IMR-90 (cell line): ENCODE measurements at regions not wholly inside any gene's neighbourhood (a gene's known extent, or its start where the extent isn't known, plus 50 kb on each side); places are given as distances from the start of the nearest gene placed in this dataset.

ENCODE experiments used
- BHLHE40 ChIP-seq: fragments of 150-350 bp; IDR thresholded peaks from 2 replicates; pipeline ENCODE4 v1.6.1; 2016; ENCODE audit warnings: mild to moderate bottlenecking, low read depth, low read length
- CEBPB ChIP-seq: IDR thresholded peaks from 2 replicates; pipeline ENCODE4 v1.6.1; 2012; ENCODE audit warnings: low read depth, low read length, improper control_type of control experiment
- CHD1 ChIP-seq: IDR thresholded peaks from 2 replicates; pipeline ENCODE4 v1.6.1; 2012; ENCODE audit warnings: low read depth, low read length, improper control_type of control experiment
- ELK1 ChIP-seq: fragments of 150-350 bp; IDR thresholded peaks from 2 replicates; pipeline ENCODE4 v1.6.1; 2016; ENCODE audit warnings: low read depth, mild to moderate bottlenecking, low read length, moderate library complexity, borderline replicate concordance
- MAFK ChIP-seq: IDR thresholded peaks from 2 replicates; pipeline ENCODE4 v1.6.1; 2012; ENCODE audit warnings: low read depth, low read length, improper control_type of control experiment
- MAZ ChIP-seq: IDR thresholded peaks from 2 replicates; pipeline ENCODE4 v1.6.1; 2012; ENCODE audit warnings: low read depth, mild to moderate bottlenecking, low read length, improper control_type of control experiment, moderate library complexity, borderline replicate concordance
- NFE2L2 ChIP-seq: fragments of 150-350 bp; IDR thresholded peaks from 2 replicates; pipeline ENCODE4 v1.6.1; 2016; ENCODE audit warnings: low read depth, mild to moderate bottlenecking, low read length
- POLR2A ChIP-seq: IDR thresholded peaks from 2 replicates; pipeline ENCODE4 v1.6.1; 2012; ENCODE audit warnings: mild to moderate bottlenecking, low read depth, low read length
- RAD21 ChIP-seq: IDR thresholded peaks from 2 replicates; pipeline ENCODE4 v1.6.1; 2012; ENCODE audit warnings: low read length, improper control_type of control experiment
- SMC3 ChIP-seq: fragments of 150-350 bp; IDR thresholded peaks from 2 replicates; pipeline ENCODE4 v1.6.1; 2016; ENCODE audit warnings: low read depth, mild to moderate bottlenecking, antibody characterized with exemption, low read length, moderate library complexity
- USF2 ChIP-seq: fragments of 150-350 bp; IDR thresholded peaks from 2 replicates; pipeline ENCODE4 v1.6.1; 2017; ENCODE audit warnings: mild to moderate bottlenecking, antibody characterized with exemption, low read length, low read depth
- TF ChIP-seq, protein P1 (sequence below): conservative IDR thresholded peaks from 2 replicates; pipeline ENCODE4 v1.5.1; 2012; ENCODE audit warnings: mild to moderate bottlenecking, low read depth, low read length, improper control_type of control experiment

- TF ChIP-seq MAFK (no peak), RAD21 (no peak), USF2 (no peak), POLR2A (no peak), SMC3 (no peak), BHLHE40 (no peak), NFE2L2 (no peak), ELK1 (no peak), MAZ (no peak), CHD1 (no peak), CEBPB (no peak)
- TF ChIP-seq, protein P1, sequence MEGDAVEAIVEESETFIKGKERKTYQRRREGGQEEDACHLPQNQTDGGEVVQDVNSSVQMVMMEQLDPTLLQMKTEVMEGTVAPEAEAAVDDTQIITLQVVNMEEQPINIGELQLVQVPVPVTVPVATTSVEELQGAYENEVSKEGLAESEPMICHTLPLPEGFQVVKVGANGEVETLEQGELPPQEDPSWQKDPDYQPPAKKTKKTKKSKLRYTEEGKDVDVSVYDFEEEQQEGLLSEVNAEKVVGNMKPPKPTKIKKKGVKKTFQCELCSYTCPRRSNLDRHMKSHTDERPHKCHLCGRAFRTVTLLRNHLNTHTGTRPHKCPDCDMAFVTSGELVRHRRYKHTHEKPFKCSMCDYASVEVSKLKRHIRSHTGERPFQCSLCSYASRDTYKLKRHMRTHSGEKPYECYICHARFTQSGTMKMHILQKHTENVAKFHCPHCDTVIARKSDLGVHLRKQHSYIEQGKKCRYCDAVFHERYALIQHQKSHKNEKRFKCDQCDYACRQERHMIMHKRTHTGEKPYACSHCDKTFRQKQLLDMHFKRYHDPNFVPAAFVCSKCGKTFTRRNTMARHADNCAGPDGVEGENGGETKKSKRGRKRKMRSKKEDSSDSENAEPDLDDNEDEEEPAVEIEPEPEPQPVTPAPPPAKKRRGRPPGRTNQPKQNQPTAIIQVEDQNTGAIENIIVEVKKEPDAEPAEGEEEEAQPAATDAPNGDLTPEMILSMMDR = no peak
Measured at GRCh38 chr3:162743091-162743490, 1246.5 kb downstream of the OTOL1 start.
